SK-N-SH treated with all-trans-retinoic acid at 6 μM for 48 hours (cell line): ENCODE measurements at regions not wholly inside any gene's neighbourhood (a gene's known extent, or its start where the extent isn't known, plus 50 kb on each side); places are given as distances from the start of the nearest gene placed in this dataset.

Experiments used
- ATAC-seq: fragments of 200-7000 bp; cut with Tn5 transposase; 3 replicates; pipeline ENCODE4 v1.9.1; 2020; ENCODE audit warnings: mild to moderate bottlenecking, moderate library complexity
- ARNTL ChIP-seq: fragments of 450-650 bp; formaldehyde crosslinking; IDR thresholded peaks from 2 replicates; pipeline ENCODE4 v1.5.0; 2020; ENCODE audit warnings: low read depth, mild to moderate bottlenecking, moderate library complexity, borderline replicate concordance
- BACH2 ChIP-seq: fragments of 250-450 bp; sonication (Bioruptor Pico); IDR thresholded peaks from 2 replicates; pipeline ENCODE4 v1.9.0; 2021; ENCODE audit warnings: mild to moderate bottlenecking, borderline replicate concordance
- CREB5 ChIP-seq: fragments of 250-450 bp; sonication (Bioruptor Pico); IDR thresholded peaks from 2 replicates; pipeline ENCODE4 v1.5.1; 2020; ENCODE audit warnings: low read depth, mild to moderate bottlenecking, moderate library complexity
- CSDC2 ChIP-seq: fragments of 250-450 bp; sonication (Bioruptor Pico); IDR thresholded peaks from 2 replicates; pipeline ENCODE4 v1.5.0; 2020; ENCODE audit warnings: mild to moderate bottlenecking, moderate library complexity
- CSRNP3 ChIP-seq: fragments of 250-450 bp; sonication (Bioruptor Pico); IDR thresholded peaks from 2 replicates; pipeline ENCODE4 v1.5.1; 2021; ENCODE audit warnings: mild to moderate bottlenecking, moderate library complexity
- ESRRG ChIP-seq: fragments of 250-450 bp; sonication (Bioruptor Pico); IDR thresholded peaks from 2 replicates; pipeline ENCODE4 v1.6.1; 2021; ENCODE audit warnings: mild to moderate bottlenecking
- GLIS3 ChIP-seq: fragments of 250-450 bp; sonication (Bioruptor Pico); IDR thresholded peaks from 2 replicates; pipeline ENCODE4 v1.5.0; 2020; ENCODE audit warnings: mild to moderate bottlenecking, moderate library complexity
- OSR1 ChIP-seq: fragments of 250-450 bp; sonication (Bioruptor Pico); IDR thresholded peaks from 2 replicates; pipeline ENCODE4 v1.8.0; 2022; ENCODE audit warnings: moderate library complexity, mild to moderate bottlenecking, inconsistent platforms
- PATZ1 ChIP-seq: fragments of 250-450 bp; sonication (Bioruptor Pico); IDR thresholded peaks from 2 replicates; pipeline ENCODE4 v1.8.0; 2020; ENCODE audit warnings: mild to moderate bottlenecking, moderate library complexity, borderline replicate concordance
- POU6F1 ChIP-seq: fragments of 250-450 bp; sonication (Bioruptor Pico); IDR thresholded peaks from 2 replicates; pipeline ENCODE4 v1.8.0; 2021; ENCODE audit warnings: low read depth, mild to moderate bottlenecking, moderate library complexity, borderline replicate concordance
- PPARA ChIP-seq: fragments of 250-450 bp; sonication (Bioruptor Pico); IDR thresholded peaks from 2 replicates; pipeline ENCODE4 v1.5.0; 2020; ENCODE audit warnings: mild to moderate bottlenecking, borderline replicate concordance
- RARB ChIP-seq: fragments of 250-450 bp; sonication (Bioruptor Pico); IDR thresholded peaks from 2 replicates; pipeline ENCODE4 v1.8.0; 2021; ENCODE audit warnings: mild to moderate bottlenecking, moderate library complexity
- SNAI2 ChIP-seq: fragments of 250-450 bp; sonication (Bioruptor Pico); IDR thresholded peaks from 2 replicates; pipeline ENCODE4 v1.5.0; 2020; ENCODE audit warnings: mild to moderate bottlenecking, moderate library complexity
- TCF4 ChIP-seq: fragments of 250-450 bp; sonication (Bioruptor Pico); IDR thresholded peaks from 2 replicates; pipeline ENCODE4 v1.8.0; 2021; ENCODE audit warnings: mild to moderate bottlenecking, moderate library complexity, borderline replicate concordance
- TSHZ2 ChIP-seq: fragments of 250-450 bp; sonication (Bioruptor Pico); IDR thresholded peaks from 2 replicates; pipeline ENCODE4 v1.5.0; 2020; ENCODE audit warnings: mild to moderate bottlenecking, moderate library complexity
- ZC3H10 ChIP-seq: fragments of 250-450 bp; sonication (Bioruptor Pico); IDR thresholded peaks from 2 replicates; pipeline ENCODE4 v1.5.1; 2021; ENCODE audit warnings: mild to moderate bottlenecking, moderate library complexity
- ZFP30 ChIP-seq: fragments of 450-650 bp; formaldehyde crosslinking; IDR thresholded peaks from 2 replicates; pipeline ENCODE4 v1.5.0; 2022; ENCODE audit warnings: mild to moderate bottlenecking, moderate library complexity
- ZNF565 ChIP-seq: fragments of 450-650 bp; formaldehyde crosslinking; conservative IDR thresholded peaks from 2 replicates; pipeline ENCODE4 v1.5.0; 2020; ENCODE audit warnings: low read depth, mild to moderate bottlenecking, moderate library complexity
- ZNF70 ChIP-seq: fragments of 450-650 bp; formaldehyde crosslinking; IDR thresholded peaks from 2 replicates; pipeline ENCODE4 v1.5.0; 2020; ENCODE audit warnings: mild to moderate bottlenecking, moderate library complexity
- ZNF8 ChIP-seq: fragments of 450-650 bp; formaldehyde crosslinking; IDR thresholded peaks from 2 replicates; pipeline ENCODE4 v1.5.0; 2020; ENCODE audit warnings: mild to moderate bottlenecking, moderate library complexity

- TF ChIP-seq ARNTL (CRISPR knock-in tag) (no peak), GLIS3 (CRISPR knock-in tag) (no peak), ZNF70 (CRISPR knock-in tag) (no peak), BACH2 (CRISPR knock-in tag) (no peak), ZC3H10 (no peak)
- TF ChIP-seq, all 23 proteins: peak for 0
Observed at GRCh38 chr7:106721816-106722785, 61.1 kb upstream of the CCDC71L start (continued).

GRCh38 chr7:106723398-106723797, 62.4 kb upstream of the CCDC71L start:
- no peak for TF ChIP-seq POU6F1
- no peak for TF ChIP-seq ARNTL (CRISPR knock-in tag)
- TF ChIP-seq TCF4 (CRISPR knock-in tag) = no peak
- TF ChIP-seq ZNF70 (CRISPR knock-in tag) = no peak
- TF ChIP-seq ZNF565 (CRISPR knock-in tag) = no peak
- TF ChIP-seq RARB = no peak
- TF ChIP-seq PATZ1 (CRISPR knock-in tag) = no peak
- TF ChIP-seq CSDC2 (CRISPR knock-in tag) = no peak
- TF ChIP-seq SNAI2 (CRISPR knock-in tag) = no peak
- no peak for TF ChIP-seq TSHZ2 (CRISPR knock-in tag)
- TF ChIP-seq ESRRG (CRISPR knock-in tag) = no peak
- TF ChIP-seq BACH2 (CRISPR knock-in tag) = no peak
- TF ChIP-seq CREB5 (CRISPR knock-in tag) = no peak
- no peak for TF ChIP-seq PPARA (CRISPR knock-in tag)
- no peak for TF ChIP-seq OSR1 (CRISPR knock-in tag)
- no peak for TF ChIP-seq ZFP30 (CRISPR knock-in tag)
- TF ChIP-seq ZNF8 (CRISPR knock-in tag) = no peak
- no peak for TF ChIP-seq ZC3H10
- no peak for TF ChIP-seq GLIS3 (CRISPR knock-in tag)
- no peak for TF ChIP-seq CSRNP3 (CRISPR knock-in tag)
- no peak for ATAC-seq
